ENCODE measurements at regions not wholly inside any gene's neighbourhood (a gene's known extent, or its start where the extent isn't known, plus 50 kb on each side); places are given as distances from the start of the nearest gene placed in this dataset.

- H3K79me2 ChIP-seq (ENCODE audit: control insufficient read depth, low read length) = no peaks in the 10 kb centered on the region
- no peaks in the 10 kb centered on the region for H3K9me2 ChIP-seq (replicated peaks; ENCODE audit: control insufficient read depth, low read length)
- no peaks in the 10 kb centered on the region for H4K20me1 ChIP-seq (ENCODE audit: control insufficient read depth, insufficient read depth, low read depth, low read length)
- H3F3A ChIP-seq (ENCODE audit: control insufficient read depth, insufficient read depth) = no peaks in the 10 kb centered on the region
- H3K4me3 ChIP-seq (ENCODE audit: low read length) = no peak overlapping the region
- no peak overlapping the region for H3K27ac ChIP-seq (ENCODE audit: low read depth, low read length)
- no peak for TF ChIP-seq CTCF (IDR thresholded peaks at IDR 0.05; ENCODE audit: low read depth, low read length, poor library complexity, severe bottlenecking)
- no peak for TF ChIP-seq EZH2phosphoT487 (IDR thresholded peaks at IDR 0.05; ENCODE audit: borderline replicate concordance, low read length)
- no peaks in the 10 kb centered on the region for H3K27me3 ChIP-seq (ENCODE audit: control insufficient read depth, low read length)
- H3K9me3 ChIP-seq (ENCODE audit: control insufficient read depth, insufficient read depth, low read length) = no peaks in the 10 kb centered on the region
- no peak overlapping the region for H3K4me2 ChIP-seq (ENCODE audit: low read length)
- H3K36me3 ChIP-seq (ENCODE audit: control insufficient read depth, low read length) = no peaks in the 10 kb centered on the region
- no peaks in the 10 kb centered on the region for H3K4me1 ChIP-seq (ENCODE audit: control insufficient read depth, low read length)
These were observed 511.7 kb upstream of the CDIN1 start for GRCh38 chr15:36067483-36068274.

- Histone ChIP-seq H3K4me1 (ENCODE audit: control insufficient read depth, low read length) (no peaks in the 10 kb centered on the region), H4K20me1 (ENCODE audit: control insufficient read depth, insufficient read depth, low read depth, low read length) (no peaks in the 10 kb centered on the region)
- TF ChIP-seq CTCF (IDR thresholded peaks at IDR 0.05; ENCODE audit: low read depth, low read length, poor library complexity, severe bottlenecking) (no peak), EZH2phosphoT487 (IDR thresholded peaks at IDR 0.05; ENCODE audit: borderline replicate concordance, low read length) (no peak)
These were observed 504.1 kb upstream of the CDIN1 start for GRCh38 chr15:36075333-36075732.

GRCh38 chr15:36079021-36079420 is 500.4 kb upstream of the CDIN1 start:
- Histone ChIP-seq H3K27ac (ENCODE audit: low read depth, low read length) (no peak overlapping the region), H3K9me3 (ENCODE audit: control insufficient read depth, insufficient read depth, low read length) (no peaks in the 10 kb centered on the region), H3K4me3 (ENCODE audit: low read length) (no peak overlapping the region), H3K4me1 (ENCODE audit: control insufficient read depth, low read length) (no peaks in the 10 kb centered on the region), H4K20me1 (ENCODE audit: control insufficient read depth, insufficient read depth, low read depth, low read length) (no peaks in the 10 kb centered on the region), H3K4me2 (ENCODE audit: low read length) (no peak overlapping the region), H3F3A (ENCODE audit: control insufficient read depth, insufficient read depth) (no peaks in the 10 kb centered on the region), H3K36me3 (ENCODE audit: control insufficient read depth, low read length) (no peaks in the 10 kb centered on the region), H3K27me3 (ENCODE audit: control insufficient read depth, low read length) (no peaks in the 10 kb centered on the region), H3K79me2 (ENCODE audit: control insufficient read depth, low read length) (no peaks in the 10 kb centered on the region), H3K9me2 (replicated peaks; ENCODE audit: control insufficient read depth, low read length) (no peaks in the 10 kb centered on the region)
- TF ChIP-seq CTCF (IDR thresholded peaks at IDR 0.05; ENCODE audit: low read depth, low read length, poor library complexity, severe bottlenecking) (no peak), EZH2phosphoT487 (IDR thresholded peaks at IDR 0.05; ENCODE audit: borderline replicate concordance, low read length) (no peak)

More at GRCh38 chr15:36075333-36075732, 504.1 kb upstream of the CDIN1 start:
- H3K4me2 ChIP-seq (ENCODE audit: low read length) = no peak overlapping the region
- H3K9me3 ChIP-seq (ENCODE audit: control insufficient read depth, insufficient read depth, low read length) = no peaks in the 10 kb centered on the region
- H3K27ac ChIP-seq (ENCODE audit: low read depth, low read length) = no peak overlapping the region
- H3K4me3 ChIP-seq (ENCODE audit: low read length) = no peak overlapping the region
- no peaks in the 10 kb centered on the region for H3K79me2 ChIP-seq (ENCODE audit: control insufficient read depth, low read length)
- H3F3A ChIP-seq (ENCODE audit: control insufficient read depth, insufficient read depth) = no peaks in the 10 kb centered on the region
- H3K9me2 ChIP-seq (replicated peaks; ENCODE audit: control insufficient read depth, low read length) = no peaks in the 10 kb centered on the region
- H3K36me3 ChIP-seq (ENCODE audit: control insufficient read depth, low read length) = no peaks in the 10 kb centered on the region
- no peaks in the 10 kb centered on the region for H3K27me3 ChIP-seq (ENCODE audit: control insufficient read depth, low read length)
